ENCODE measurements at regions not wholly inside any gene's neighbourhood (a gene's known extent, or its start where the extent isn't known, plus 50 kb on each side); places are given as distances from the start of the nearest gene placed in this dataset.

- TF ChIP-seq CTCF (IDR thresholded peaks at IDR 0.05) (no peak), POLR2A (IDR thresholded peaks at IDR 0.05) (no peak)
Observed at GRCh38 chr5:8740595-8740994, 805.3 kb downstream of the SEMA5A start.

Measured in heart left ventricle (tissue), 13 donors.